ENCODE measurements at regions not wholly inside any gene's neighbourhood (a gene's known extent, or its start where the extent isn't known, plus 50 kb on each side); places are given as distances from the start of the nearest gene placed in this dataset.

DNA sequence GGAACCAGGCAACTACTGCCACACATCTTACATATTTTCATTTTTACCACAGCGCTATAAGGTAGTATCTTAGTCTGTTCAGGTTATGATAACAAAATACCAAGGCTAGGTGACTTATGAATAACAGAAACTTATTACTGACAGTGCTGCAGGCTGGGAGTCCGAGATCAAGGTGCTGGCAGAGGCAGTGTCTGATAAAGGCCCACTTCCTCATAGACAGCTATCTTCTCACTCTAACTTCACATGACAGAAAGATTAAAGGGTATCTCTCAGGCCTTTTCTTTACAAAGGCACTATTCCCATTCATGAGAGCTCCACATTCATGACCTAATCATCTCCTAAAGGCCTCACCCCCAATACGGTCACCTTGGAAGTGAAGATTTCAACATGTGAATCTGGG lies 59.8 kb upstream of the MDM1 start:
- TF ChIP-seq, protein P1, sequence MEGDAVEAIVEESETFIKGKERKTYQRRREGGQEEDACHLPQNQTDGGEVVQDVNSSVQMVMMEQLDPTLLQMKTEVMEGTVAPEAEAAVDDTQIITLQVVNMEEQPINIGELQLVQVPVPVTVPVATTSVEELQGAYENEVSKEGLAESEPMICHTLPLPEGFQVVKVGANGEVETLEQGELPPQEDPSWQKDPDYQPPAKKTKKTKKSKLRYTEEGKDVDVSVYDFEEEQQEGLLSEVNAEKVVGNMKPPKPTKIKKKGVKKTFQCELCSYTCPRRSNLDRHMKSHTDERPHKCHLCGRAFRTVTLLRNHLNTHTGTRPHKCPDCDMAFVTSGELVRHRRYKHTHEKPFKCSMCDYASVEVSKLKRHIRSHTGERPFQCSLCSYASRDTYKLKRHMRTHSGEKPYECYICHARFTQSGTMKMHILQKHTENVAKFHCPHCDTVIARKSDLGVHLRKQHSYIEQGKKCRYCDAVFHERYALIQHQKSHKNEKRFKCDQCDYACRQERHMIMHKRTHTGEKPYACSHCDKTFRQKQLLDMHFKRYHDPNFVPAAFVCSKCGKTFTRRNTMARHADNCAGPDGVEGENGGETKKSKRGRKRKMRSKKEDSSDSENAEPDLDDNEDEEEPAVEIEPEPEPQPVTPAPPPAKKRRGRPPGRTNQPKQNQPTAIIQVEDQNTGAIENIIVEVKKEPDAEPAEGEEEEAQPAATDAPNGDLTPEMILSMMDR (IDR thresholded peaks at IDR 0.05; ENCODE audit: low read length): no peak
- TF ChIP-seq EZH2 (IDR thresholded peaks at IDR 0.05; ENCODE audit: borderline replicate concordance, low read length): no peak
